Nephron progenitor cell (in vitro differentiated cells): ENCODE measurements at regions not wholly inside any gene's neighbourhood (a gene's known extent, or its start where the extent isn't known, plus 50 kb on each side); places are given as distances from the start of the nearest gene placed in this dataset.

ENCODE experiments used
- DNase-seq: peaks from one replicate; pipeline ENCODE4 v3.0.0; 2021
- H3K27ac Mint-ChIP-seq: 2 replicates; pipeline ENCODE4 v1.8.0; 2021; ENCODE audit warnings: mild to moderate bottlenecking, moderate library complexity, mixed read lengths
- H3K27me3 Mint-ChIP-seq: 2 replicates; pipeline ENCODE4 v1.8.0; 2021; ENCODE audit warnings: mild to moderate bottlenecking, low read depth, mixed read lengths; ENCODE audit not compliant: poor library complexity
- H3K36me3 Mint-ChIP-seq: 2 replicates; pipeline ENCODE4 v1.8.0; 2021; ENCODE audit warnings: low read depth, mixed read lengths
- H3K4me1 Mint-ChIP-seq: 2 replicates; pipeline ENCODE4 v1.8.0; 2021; ENCODE audit warnings: mixed read lengths
- H3K4me3 Mint-ChIP-seq: 2 replicates; pipeline ENCODE4 v1.8.0; 2021; ENCODE audit warnings: mild to moderate bottlenecking, moderate library complexity, mixed read lengths
- H3K9me3 Mint-ChIP-seq: 2 replicates; pipeline ENCODE4 v1.8.0; 2021; ENCODE audit warnings: mild to moderate bottlenecking, moderate library complexity, mixed read lengths
- CTCF ChIP-seq: fragments of 200-600 bp; sonication (generic); IDR thresholded peaks from 2 replicates; pipeline ENCODE4 v1.5.0; 2021; ENCODE audit warnings: antibody characterized with exemption

GRCh38 chr2:118557791-118558190, 289.7 kb downstream of the EN1 start:
- Mint-ChIP-seq H3K4me3 (no peak overlapping the region), H3K27ac (no peak overlapping the region), H3K4me1 (no peaks in the 10 kb centered on the region), H3K9me3 (no peaks in the 10 kb centered on the region), H3K36me3 (no peaks in the 10 kb centered on the region), H3K27me3 (peaks cover 8% of the 10 kb centered on the region)
- no peak for DNase-seq
- TF ChIP-seq CTCF = no peak

GRCh38 chr2:118557016-118557415, 290.4 kb downstream of the EN1 start:
- DNase-seq = no peak
- Mint-ChIP-seq H3K9me3 (no peaks in the 10 kb centered on the region), H3K4me1 (no peaks in the 10 kb centered on the region), H3K4me3 (no peak overlapping the region), H3K27me3 (peaks cover 11% of the 10 kb centered on the region), H3K27ac (no peak overlapping the region), H3K36me3 (no peaks in the 10 kb centered on the region)
- TF ChIP-seq CTCF = no peak

GRCh38 chr2:118554616-118555015, 292.8 kb downstream of the EN1 start:
- H3K27ac Mint-ChIP-seq = no peak overlapping the region
- no peak for TF ChIP-seq CTCF
- no peaks in the 10 kb centered on the region for H3K9me3 Mint-ChIP-seq
- peaks cover 16% of the 10 kb centered on the region for H3K27me3 Mint-ChIP-seq
- DNase-seq = no peak
- H3K36me3 Mint-ChIP-seq = no peaks in the 10 kb centered on the region
- no peak overlapping the region for H3K4me3 Mint-ChIP-seq
- H3K4me1 Mint-ChIP-seq = no peaks in the 10 kb centered on the region

- Mint-ChIP-seq H3K9me3 (peaks cover 7% of the 10 kb centered on the region), H3K27me3 (peaks cover 15% of the 10 kb centered on the region), H3K27ac (no peak overlapping the region), H3K4me1 (no peaks in the 10 kb centered on the region), H3K36me3 (no peaks in the 10 kb centered on the region), H3K4me3 (no peak overlapping the region)
- no peak for DNase-seq
- TF ChIP-seq CTCF = no peak
These were observed 297.9 kb downstream of the EN1 start for GRCh38 chr2:118549503-118549902.

GRCh38 chr2:118548880-118549488, 298.5 kb downstream of the EN1 start:
- Mint-ChIP-seq H3K36me3 (no peaks in the 10 kb centered on the region), H3K4me3 (no peak overlapping the region), H3K9me3 (peaks cover 8% of the 10 kb centered on the region), H3K27me3 (peaks cover 15% of the 10 kb centered on the region), H3K27ac (no peak overlapping the region), H3K4me1 (no peaks in the 10 kb centered on the region)
- no peak for DNase-seq
- TF ChIP-seq CTCF = no peak

- no peak for DNase-seq
- peaks cover 4% of the 10 kb centered on the region for H3K36me3 Mint-ChIP-seq
- no peaks in the 10 kb centered on the region for H3K4me1 Mint-ChIP-seq
- TF ChIP-seq CTCF = peak; percentile 40
- H3K9me3 Mint-ChIP-seq = peaks cover 9% of the 10 kb centered on the region
- H3K4me3 Mint-ChIP-seq = no peak overlapping the region
- H3K27me3 Mint-ChIP-seq = peaks cover 67% of the 10 kb centered on the region
- H3K27ac Mint-ChIP-seq = no peak overlapping the region
These were observed 308.2 kb downstream of the EN1 start for GRCh38 chr2:118539290-118539689.
